NCI-H82 treated with DMSO at 0.1 percent for 48 hours (cell line): ENCODE measurements at regions not wholly inside any gene's neighbourhood (a gene's known extent, or its start where the extent isn't known, plus 50 kb on each side); places are given as distances from the start of the nearest gene placed in this dataset.

ENCODE experiments used
- DNase-seq: peaks from one replicate; lab custom pipeline; 2025; ENCODE audit not compliant: unreplicated experiment; lab: John Stamatoyannopoulos, UW

DNA sequence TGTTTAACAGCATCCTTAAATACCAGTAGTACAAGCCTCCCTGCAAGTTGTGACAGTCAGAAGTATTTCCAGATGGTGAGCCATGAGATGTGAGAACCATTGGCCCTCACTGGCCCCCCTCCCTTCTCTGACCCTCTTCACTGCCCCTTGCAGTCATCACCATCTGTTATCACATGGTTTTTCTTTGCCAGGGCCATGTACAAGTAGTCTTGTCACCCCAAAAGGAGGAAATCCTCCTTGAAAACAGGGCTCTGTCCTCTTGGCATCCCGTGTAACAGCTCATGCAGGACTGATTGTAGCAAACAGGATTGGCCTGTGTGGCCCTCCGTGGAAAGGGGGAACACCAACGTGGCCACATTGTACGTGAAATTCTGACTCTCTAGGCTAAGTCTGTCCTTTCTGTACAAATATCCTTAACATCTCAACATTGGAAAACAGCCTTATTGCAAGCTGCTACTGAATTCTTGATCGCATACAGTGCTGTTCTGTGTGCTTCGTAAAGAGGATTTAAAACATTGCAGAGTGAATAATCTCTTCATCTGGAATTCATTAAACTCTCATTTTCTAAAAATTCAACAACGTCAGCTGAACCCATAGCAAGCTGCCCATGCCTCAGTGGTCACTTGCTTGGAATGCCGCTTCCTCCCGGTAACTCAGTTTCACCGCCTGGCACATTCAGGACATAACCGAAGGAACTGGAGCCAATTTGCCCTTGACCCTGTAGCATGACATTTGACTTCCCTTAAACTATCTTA lies 171.7 kb downstream of the ATPSCKMT start:
- DNase-seq = no peak

DNA sequence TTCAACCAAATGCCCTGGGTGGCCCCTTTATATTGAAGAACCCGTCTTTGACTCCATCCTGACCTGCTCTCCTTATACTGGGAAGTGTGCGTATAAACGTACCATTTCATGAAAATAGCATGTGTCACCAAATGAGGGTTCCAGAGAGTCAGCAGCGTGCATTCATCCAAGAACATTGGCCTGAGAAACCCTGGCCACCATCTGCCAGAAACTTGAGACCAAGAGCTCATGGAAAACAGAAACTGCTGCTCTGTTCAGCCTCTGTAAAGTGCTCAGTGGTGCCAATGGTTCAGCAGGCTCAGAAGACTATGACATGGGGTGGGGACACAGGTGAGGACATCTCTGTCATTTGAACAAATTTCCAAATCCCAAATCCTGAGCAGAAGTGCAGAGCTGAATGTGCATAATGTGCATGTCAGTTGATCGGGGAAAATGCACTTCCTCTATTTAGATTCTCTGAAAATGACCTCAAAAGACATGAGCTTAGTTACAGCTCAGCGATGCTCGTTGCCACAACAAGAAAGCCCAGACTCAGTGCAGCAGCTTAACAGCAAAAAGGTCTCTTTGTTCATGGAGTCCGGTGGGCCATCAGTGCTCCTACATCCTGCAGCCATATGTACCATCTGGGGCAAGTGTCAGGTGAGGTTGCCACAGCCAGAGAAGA lies 176.1 kb downstream of the ATPSCKMT start:
- DNase-seq = no peak

DNA sequence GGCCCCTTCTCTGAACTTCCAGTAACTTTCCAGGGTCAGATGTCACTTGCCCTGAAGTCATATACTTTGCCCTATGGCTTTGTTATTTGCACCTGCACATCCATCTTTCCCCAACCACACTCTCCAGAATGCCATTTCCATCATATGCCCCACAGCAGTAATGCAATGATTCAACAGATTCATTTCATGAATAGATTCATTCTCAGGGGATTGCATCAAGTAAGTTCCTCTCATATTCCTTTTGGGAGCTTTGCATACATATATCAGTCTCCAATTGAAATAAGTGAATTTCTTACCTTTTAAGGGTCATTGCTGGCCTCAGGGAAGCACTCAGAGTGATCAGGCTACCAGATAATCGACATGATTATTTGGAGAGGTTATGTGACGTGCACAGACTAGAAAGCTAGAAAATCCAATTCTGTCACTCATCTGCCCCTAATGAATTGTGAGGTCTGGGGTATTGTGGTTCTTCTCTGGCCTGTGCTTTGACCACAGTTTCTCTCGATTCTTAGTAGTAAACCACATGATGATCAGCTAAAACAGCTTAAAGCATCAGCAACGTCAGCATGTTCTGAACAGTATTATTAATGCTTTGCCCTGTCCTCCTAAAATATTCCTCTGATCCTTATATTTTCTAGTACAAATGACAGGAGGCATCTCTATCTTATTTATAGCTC lies 179.9 kb downstream of the ATPSCKMT start:
- DNase-seq = no peak

DNA sequence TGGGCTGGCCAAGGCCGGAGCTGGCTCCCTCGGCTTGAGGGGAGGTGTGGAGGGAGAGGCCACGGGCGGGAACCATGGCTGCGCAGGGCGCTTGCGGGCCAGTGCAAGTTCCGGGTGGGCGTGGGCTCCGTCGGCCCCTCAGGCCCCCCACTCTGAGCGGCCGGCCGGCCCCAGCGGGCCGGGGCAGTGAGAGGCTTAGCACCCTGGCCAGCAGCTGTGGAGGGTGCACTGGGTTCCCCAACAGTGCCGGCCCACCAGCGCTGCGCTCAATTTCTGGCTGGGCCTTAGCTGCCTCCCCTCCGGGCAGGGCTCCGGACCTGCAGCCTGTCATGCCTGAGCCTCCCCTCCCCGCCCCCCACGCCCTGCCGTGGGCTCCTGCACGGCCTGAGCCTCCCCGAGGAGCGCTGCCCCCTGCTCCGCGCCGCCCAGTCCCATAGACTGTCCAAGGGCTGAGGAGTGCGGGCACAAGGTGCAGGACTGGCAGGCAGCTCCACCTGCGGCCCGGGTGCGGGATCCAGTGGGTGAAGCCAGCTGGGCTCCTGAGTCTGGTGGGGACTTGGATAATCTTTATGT lies 184.2 kb downstream of the ATPSCKMT start:
- no peak for DNase-seq

DNA sequence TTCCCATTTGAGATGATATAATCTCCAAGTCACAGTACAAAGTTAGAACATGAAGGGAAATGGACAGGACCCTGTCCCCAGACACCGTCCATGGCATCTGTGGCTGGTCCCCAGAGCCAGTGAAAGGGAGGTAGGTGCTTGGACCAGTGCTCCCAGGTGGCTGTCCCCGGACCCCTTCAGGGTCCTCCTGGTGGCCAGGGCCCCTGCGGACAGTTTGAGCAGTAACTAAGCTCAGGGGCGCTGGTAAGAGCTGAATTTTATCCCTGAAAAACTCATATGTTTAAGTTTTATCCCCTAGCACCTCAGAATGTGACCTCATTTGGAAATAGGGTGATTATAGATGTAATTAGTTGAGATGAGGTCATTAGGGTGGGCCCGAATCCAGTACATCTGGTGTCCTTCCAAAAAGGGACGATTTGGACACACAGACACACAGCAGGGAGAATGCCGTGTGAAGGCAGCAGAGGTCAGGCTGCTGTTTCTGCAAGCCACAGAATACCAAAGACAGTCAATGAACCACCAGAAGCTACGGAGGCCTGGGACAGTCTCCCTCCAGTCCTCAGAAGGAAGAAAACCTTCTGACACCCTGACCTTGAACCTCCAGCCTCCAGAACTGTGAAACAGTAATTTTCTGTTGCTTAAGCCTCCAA lies 185.0 kb downstream of the ATPSCKMT start:
- DNase-seq = no peak

DNA sequence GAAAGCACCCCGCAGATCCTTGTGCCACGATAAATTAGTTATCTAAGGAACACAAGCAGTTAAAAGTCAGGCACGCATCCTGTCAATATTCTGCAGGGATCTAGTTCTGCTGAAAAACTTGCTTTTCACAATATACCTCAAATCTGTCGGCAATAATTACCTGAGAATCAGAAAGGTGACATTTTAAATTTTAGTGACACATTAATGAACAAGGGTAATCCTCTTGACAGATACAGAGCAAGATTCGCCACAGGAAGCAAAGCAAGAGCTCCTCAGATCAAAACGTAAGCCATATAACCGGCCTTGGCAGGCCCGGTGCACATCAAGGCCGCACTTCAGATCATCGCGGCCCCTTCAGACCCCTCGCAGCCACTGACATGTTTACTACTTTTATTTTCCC lies 185.7 kb downstream of the ATPSCKMT start:
- no peak for DNase-seq

DNA sequence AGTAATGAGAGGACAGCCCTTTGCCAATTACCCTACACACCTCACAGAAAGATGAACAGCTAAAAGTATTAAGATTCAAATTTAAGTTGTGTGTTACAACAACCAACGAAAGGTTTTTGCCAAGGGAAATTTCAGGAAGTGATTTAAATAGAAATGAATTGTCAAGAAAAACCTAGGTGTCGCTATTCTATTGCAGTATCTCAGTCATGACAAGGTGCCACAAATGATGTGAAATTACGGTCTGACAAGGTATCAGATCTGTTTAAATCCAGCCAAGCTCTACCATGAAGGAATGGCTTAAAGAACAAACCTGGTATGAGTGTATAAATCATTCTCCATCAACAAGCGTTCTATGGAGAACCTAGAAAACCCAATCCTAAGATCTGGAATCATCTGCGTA lies 189.7 kb downstream of the ATPSCKMT start:
- DNase-seq = peak; percentile 59

DNA sequence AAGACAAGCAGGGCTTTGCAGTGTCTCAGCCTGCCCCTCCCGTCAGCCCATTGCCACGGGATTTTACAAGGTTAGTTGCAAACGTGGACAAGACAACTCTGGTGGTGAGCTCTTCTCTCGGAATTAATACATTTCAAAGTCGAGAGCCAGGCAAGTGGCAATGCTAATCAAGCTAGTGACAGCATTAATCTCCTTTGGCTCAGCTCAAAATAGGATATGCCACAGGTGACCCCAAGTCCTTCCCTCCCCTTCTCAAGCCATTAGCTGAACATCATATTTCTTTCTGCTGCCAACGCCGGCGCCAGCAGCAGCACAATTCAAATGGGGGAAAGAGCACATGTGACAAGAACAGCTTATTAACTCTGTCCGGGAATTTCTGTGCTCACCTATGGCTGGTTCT lies 190.1 kb downstream of the ATPSCKMT start:
- DNase-seq = peak; percentile 89

DNA sequence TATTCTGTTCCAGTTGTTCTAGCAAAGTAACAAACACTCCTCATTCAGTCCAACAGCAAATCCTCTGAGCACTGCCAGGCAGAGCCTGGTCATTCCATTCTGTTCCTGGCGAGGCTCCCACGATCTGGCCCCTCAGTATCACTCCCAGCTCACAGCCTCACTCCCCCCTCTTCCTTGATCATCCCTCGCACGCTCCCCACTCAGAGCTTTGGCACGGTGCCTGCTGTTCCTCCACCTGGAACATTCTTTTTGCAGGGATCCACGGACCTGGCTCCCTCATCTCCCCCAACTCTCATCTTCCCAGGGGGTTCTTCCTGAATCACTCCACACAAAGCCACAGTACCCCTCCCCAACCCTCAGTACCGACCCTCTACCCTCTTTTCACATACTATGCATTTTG lies 192.3 kb downstream of the ATPSCKMT start:
- no peak for DNase-seq

DNA sequence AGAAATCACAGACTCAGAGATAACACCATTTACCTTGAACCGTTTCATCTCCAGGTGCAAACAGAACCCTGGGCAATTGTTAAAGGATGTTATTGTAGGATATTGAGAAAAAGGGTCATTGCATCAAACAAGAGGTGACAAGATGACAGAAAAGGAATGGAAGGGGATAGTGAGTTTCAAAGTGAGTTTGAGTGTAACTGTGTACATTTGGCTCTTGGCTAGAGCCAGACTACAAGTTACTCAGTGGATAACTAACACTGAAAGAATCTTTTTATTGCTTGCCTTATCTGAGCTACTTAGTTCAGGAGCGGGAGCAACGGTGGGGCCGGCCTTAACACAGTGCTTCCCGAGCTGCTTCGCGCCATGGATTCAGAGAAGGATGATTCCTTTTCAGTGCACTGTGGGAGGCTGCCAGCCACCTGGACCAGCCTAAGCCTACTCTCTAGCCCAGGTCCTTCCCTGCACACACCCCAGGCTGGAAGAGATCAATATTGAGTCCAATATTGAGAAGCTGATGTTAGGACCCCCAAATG lies 193.4 kb downstream of the ATPSCKMT start:
- no peak for DNase-seq

DNA sequence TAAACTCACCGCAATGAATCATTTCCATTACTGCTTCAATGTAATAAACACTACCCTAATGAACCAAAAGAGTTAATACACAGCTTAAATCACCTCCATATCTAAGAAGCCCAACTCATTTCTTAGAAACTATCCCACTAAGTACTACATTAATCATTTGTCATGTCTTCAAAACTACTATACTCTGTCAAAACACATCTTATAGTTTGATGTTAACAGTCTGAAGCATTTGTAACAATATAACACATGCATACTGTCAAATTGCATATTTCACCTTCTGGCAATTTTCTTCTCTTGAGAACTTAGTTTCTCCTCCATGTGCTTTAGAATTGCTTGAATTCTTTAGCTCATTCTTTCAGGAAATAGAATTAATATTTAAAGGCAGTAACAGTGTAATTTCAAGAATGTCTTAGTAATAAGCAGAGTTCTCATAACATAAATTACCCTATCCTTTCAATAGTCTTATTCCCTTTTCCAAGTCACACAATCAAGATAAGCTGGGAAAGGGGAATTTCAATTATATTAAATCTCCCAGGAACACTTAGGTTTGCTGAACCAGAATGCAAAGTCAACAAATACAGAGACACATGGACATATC lies 199.7 kb downstream of the ATPSCKMT start:
- no peak for DNase-seq

DNA sequence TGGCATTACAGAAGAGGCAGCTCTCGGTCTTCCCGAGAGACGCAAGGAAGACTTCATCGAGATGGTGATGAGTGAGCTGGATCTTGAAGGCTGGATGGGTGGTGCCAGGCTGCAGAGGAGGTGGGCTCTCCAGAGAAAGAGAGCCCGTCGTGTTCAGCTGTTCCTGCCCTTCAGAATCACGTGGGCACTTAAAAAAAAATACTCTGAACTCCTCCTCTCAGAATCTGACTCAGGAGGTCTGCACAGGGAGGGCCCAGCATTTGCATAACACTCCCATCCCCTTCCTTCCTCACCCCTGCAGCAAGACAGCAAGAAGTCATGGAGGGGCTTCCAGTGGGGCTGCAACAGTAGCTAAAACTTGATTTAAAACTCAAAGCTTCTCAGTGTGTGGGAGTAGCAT lies 203.0 kb downstream of the ATPSCKMT start:
- DNase-seq = no peak

DNA sequence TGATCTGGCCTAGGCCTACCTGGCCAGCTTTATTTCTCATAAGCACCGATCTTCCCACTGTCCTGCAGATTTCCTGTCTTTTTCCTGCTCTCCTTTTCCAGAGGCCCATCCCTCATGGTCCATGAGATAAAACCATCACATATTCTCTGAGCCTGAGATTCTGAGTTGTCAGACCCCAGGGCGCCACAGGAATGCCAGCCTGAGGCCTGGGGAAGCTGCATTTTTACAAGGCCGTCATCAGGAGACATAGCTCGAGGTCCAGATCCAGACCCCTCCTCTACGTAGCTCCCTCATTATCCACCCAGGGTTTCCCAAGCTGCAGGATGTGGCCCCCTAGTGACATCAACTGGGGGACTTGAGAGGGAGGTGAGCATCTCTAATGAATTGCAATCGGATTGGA lies 204.3 kb downstream of the ATPSCKMT start:
- no peak for DNase-seq

DNA sequence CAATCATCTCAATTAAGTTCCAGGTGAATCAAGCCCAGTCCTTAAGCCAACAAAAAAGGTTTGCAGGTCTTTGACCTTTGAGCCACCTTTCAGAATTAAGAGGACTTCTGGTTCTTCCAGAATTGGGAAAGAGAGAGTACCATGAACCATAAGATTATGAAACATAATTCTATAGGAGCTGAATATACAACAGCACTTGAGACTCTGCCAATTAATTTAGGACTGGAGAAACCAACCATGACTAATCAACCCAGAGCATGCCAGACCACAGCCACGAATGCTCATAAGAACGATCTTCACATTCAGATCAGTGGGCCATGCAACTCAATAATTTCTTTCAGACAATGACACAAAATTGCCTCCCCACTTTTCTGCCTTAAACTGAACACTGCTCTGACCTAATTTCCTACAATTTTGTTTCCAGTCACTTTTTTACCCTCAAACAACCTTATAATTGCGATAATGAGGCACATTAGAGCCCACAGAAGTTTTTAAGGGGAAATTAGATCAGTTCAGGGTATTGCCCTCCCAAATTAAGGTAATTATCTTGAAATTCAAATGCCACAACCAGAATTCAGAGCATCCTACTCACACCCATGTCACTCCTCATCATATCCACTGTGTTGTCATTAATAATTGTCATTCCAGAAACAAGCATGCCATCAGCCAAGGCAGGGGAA lies 213.4 kb downstream of the ATPSCKMT start:
- DNase-seq = no peak

DNA sequence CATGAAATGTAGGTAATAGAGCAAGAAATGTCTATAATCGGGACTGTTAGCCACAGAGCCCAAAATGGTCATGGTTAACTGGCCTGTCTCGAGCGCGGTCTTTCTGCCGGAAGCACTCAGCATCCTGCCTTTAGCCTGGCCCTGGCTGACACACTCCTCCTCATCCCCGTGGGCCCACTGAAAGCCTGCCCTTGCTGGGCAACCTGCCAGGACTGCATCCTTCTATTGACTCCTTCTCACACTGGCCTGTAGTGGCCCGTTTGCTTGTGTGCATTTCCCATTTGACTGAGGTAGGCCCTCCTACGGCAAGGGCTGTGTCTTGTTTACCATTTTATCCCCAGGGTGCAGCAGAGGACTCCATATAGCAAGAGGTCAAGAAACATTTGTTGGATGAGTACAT lies 215.7 kb downstream of the ATPSCKMT start:
- DNase-seq = no peak

DNA sequence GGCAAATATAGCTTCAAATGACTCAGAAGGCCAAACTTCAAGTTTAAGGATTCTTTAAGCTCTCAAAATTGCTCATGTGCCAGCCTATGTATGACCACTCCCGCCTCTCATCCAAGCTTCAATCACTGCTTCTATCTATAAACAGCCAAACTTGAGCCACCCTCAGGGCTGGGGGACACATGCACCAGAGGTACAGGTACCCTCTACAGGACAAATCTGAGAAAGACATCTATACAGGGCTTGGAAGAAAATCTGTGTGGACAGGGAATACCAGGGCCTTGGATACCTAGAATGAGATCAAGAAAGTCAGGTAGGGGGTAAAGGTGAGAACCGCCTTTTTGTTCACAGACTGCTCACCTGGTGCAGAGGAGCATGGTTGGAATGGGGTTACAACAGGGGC lies 217.9 kb downstream of the ATPSCKMT start:
- no peak for DNase-seq

DNA sequence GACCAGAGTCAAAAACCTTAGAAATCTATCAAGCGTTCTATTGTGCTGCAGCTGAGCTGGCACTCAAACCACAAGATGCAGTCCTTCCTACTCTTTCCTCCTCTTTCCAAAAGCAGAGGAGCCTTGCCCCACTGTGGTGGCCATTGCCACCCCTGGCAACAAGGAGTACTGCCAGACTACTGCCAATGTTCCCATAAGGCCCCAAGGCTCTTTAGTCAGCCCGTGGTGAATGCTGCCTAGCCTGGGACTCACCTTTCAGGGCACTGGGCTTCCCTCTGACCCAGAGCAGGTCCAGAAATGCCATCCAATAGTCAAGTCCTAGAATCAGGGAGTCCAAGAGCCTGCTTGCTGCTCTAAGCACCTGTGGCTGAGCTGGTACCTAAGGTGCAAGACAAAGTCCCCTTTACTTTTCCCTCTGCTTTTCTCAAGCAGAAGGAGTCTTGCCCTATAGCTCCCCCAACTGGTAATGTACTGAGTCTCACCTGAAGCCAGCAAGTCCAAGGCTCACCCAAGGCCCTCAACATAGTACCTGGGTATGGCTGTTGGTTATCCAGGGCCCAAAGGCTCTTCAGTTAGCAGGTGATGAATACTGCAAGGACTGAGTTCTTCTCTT lies 219.4 kb downstream of the ATPSCKMT start:
- no peak for DNase-seq

DNA sequence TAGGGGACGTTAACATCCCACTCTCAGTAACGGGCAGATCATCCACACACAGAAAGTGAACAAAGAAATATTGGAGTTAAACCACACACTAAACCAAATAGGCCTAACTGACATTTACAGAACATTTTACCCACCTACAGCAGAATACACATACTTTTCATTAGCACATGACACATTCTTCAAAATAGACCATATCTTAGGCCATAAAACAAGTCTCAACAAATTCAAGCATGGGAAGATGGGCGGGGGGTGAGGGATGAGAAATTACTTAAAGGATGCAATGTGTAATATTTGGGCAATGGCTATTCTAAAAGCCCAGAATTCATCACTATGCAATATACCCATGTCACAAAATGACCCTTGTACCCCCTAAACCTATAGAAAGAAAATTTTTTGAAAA lies 226.2 kb downstream of the ATPSCKMT start:
- DNase-seq = no peak

DNA sequence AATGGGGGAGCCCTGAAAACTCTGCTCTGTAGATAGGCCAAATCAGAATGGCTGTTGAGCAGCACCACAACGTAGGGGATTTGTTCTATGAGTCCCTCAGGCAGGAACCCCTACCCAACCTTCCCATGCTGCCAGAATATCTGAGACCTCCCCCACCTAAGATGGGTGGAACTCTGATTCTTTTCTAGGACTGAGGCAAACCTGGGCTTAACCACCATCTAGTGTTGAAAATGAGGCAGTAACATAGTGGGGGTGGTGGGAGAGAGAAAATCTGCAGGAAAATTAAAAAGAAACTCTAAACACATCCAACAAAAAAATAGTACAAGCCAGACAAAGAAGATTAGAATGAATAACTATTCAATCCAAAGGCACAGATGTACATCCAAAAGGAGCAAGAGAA lies 228.4 kb downstream of the ATPSCKMT start:
- no peak for DNase-seq

DNA sequence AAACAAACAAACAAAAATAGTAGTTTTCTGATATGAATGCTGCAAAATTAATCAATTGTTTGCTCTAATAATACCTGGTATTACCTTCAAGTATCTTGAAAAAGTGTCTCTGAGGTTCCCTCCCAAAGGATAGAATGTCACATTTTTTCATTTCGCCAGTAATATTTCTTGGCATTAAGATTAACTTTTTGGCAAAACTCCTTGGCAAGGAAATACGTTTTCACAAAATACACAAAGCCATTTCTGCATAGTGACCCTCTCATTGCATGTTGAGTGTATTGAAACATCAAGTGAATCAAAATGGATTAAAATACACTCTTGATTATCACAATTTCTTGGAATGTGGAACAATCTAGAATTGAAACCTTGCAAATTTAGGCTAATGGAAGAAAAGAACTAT lies 230.5 kb downstream of the ATPSCKMT start:
- DNase-seq = no peak
